Mucosa of descending colon (tissue), 3 donors: ENCODE measurements at regions not wholly inside any gene's neighbourhood (a gene's known extent, or its start where the extent isn't known, plus 50 kb on each side); places are given as distances from the start of the nearest gene placed in this dataset.

Experiments
- ATAC-seq: fragments of 200-7000 bp; cut with Tn5 transposase; one replicate; pipeline ENCODE4 v1.9.1; 2020; ENCODE audit warnings: mild to moderate bottlenecking, moderate library complexity
- DNase-seq, 3 donors: peaks; one replicate each; pipeline ENCODE4 v3.0.0-alpha.2; 2020
- H3K36me3 ChIP-seq: fragments of 200-600 bp; one replicate; pipeline ENCODE4 v1.8.0; 2021; ENCODE audit warnings: low read depth, mild to moderate bottlenecking
- H3K4me1 ChIP-seq: fragments of 200-600 bp; one replicate; pipeline ENCODE4 v1.8.0; 2021; ENCODE audit warnings: low read depth, mild to moderate bottlenecking
- H3K4me3 ChIP-seq: fragments of 200-600 bp; one replicate; pipeline ENCODE4 v1.8.0; 2021; ENCODE audit warnings: mild to moderate bottlenecking
- H3K9me3 ChIP-seq: fragments of 200-600 bp; one replicate; pipeline ENCODE4 v1.8.0; 2021; ENCODE audit warnings: mild to moderate bottlenecking
- CTCF ChIP-seq: fragments of 200-600 bp; IDR thresholded peaks from one replicate; pipeline ENCODE4 v1.8.0; 2022; ENCODE audit warnings: antibody characterized with exemption, mild to moderate bottlenecking
- intact Hi-C, 2 donors: fragments of 100-400 bp; cut with DNase I in 1 of 2; cut with micrococcal nuclease in 1 of 2; formaldehyde crosslinking; loops; one replicate each; pipeline versions ENCODE4 v1.11.0 to v1.11.1; 2022; cut with DNase I, micrococcal nuclease
- donor health status: DM: no; HTN: no; CAD: no; lungs with moderate emphysema.
- donor health status: DM: no; HTN: no; CAD: no.
- donor health status: DM: no; HTN: yes; CAD: no.

- Histone ChIP-seq H3K36me3 (no peaks in the 10 kb centered on the region), H3K4me3 (no peak overlapping the region), H3K4me1 (no peaks in the 10 kb centered on the region), H3K9me3 (no peaks in the 10 kb centered on the region)
- ATAC-seq, result no peak
- no peak for DNase-seq
- no peak for TF ChIP-seq CTCF
- intact Hi-C loops, result no loop called here
Observed at GRCh38 chr5:159525117-159525516, 194.8 kb upstream of the IL12B start.

DNA sequence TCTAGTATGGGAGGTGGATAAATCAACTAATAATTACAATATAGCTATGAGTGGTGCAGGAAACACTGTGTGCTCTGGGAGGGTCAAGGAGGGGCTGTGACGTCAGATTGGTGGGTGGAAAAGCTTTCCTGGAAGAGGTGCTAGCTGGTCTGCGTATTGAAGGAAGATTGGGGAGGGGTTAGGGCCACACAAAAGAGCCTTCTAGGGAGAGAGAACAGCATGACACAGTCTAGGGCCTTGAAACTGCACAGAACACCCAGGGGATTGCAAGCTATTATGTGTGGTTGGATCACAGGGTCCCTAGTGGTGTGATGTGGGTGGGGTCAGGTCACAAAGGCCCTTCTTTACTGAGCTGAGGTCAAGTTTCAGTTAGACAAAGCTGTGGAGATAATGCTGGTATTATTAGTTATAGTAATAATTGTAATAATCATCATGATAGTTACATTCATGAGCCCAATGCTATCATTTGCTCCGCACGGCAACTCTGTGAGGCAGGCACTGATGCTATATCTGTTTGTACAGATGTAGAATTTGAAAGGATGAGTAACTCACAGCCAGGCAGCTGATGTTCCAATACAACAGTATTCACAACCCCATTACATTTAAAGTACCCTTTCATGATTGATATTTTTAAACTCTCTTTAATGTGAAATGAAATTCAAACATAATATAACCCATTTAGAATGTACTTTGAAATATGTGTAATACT, 197.4 kb upstream of the IL12B start:
- no peaks in the 10 kb centered on the region for H3K36me3 ChIP-seq
- no peaks in the 10 kb centered on the region for H3K4me1 ChIP-seq
- intact Hi-C loops, result no loop called here
- no peak for DNase-seq
- no peak overlapping the region for H3K4me3 ChIP-seq
- no peak for ATAC-seq
- no peak for TF ChIP-seq CTCF
- no peaks in the 10 kb centered on the region for H3K9me3 ChIP-seq

DNA sequence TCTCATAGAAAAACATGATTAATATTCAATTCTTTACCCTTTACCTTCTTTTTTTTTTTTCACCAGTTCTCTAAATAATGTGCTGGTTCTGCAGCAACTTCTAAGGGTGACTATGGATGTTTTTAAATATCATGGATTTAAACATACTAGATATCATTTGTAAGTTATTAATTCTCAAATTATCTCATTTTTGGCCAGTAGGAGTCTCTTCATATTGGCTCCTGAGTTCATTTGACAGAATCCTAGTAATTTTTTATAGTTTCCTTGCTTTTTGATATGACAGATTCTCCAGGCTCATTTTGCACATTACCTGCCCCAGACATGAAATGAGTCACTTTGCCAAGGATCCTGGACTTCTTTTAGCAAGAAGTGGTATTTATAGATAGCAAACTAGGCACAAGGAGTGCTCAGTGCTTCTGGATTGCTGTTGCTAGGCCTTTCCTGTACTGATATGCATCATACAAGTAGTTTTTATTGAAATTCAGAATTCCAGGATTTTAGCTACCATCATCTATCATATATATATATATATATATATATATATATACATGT, 201.3 kb upstream of the IL12B start:
- intact Hi-C loops, result no loop called here
- no peak for TF ChIP-seq CTCF
- H3K36me3 ChIP-seq, result no peaks in the 10 kb centered on the region
- no peak overlapping the region for H3K4me3 ChIP-seq
- ATAC-seq (no peak), DNase-seq (no peak)
- H3K9me3 ChIP-seq, result no peaks in the 10 kb centered on the region
- H3K4me1 ChIP-seq, result no peaks in the 10 kb centered on the region

GRCh38 chr5:159533197-159533596, 202.9 kb upstream of the IL12B start:
- intact Hi-C loops, result no loop called here
- H3K4me3 ChIP-seq, result no peak overlapping the region
- no peaks in the 10 kb centered on the region for H3K36me3 ChIP-seq
- DNase-seq (no peak), ATAC-seq (no peak)
- no peak for TF ChIP-seq CTCF
- H3K4me1 ChIP-seq, result no peaks in the 10 kb centered on the region
- no peaks in the 10 kb centered on the region for H3K9me3 ChIP-seq

DNA sequence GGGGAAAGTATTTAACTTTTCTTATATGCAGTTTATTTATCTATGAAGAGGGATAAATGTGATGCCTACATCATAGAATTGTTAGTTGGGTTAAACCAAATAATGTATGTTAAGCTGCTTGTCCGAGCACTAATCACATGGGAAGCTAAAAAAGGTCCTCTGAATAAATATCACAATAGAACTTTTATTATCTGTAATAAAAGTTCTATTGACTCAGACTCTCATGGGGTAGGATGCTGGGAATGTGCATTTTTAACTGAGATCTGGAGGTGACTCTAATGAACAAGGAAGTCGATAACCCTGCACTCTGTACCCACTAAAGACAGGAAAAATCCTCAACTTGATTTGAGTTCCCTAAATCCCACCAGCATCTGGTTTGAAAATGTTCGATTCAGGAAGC, 205.9 kb upstream of the IL12B start:
- intact Hi-C loops, result no loop called here
- H3K36me3 ChIP-seq, result no peaks in the 10 kb centered on the region
- H3K9me3 ChIP-seq, result no peaks in the 10 kb centered on the region
- no peak for TF ChIP-seq CTCF
- ATAC-seq, result no peak
- no peaks in the 10 kb centered on the region for H3K4me1 ChIP-seq
- no peak overlapping the region for H3K4me3 ChIP-seq
- no peak for DNase-seq
